ENCODE measurements at regions not wholly inside any gene's neighbourhood (a gene's known extent, or its start where the extent isn't known, plus 50 kb on each side); places are given as distances from the start of the nearest gene placed in this dataset.

DNA sequence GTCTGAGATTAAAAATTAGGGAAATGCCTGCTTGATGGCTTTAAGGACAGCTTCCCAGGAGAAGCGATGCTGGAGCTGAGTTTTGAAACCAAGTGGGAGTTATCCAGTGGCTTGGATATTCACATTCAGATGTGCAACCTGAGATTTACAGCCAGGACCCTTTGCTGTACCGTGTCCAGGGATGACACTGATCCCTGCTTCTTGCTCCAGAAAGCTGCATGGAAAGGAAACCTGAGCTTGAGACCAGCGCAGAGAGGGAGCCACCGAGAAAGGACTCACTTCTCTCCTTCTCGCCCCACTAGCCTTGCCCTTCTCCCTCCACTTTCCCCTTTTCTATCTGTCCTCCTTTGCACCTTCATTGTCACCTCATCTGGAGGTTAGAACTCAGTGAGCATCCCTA, 254.5 kb upstream of the PPARGC1A start:
- Histone ChIP-seq H3K4me1 (peaks cover 0 to 11% (median 5%) of the 10 kb centered on the region in 9 donors), H3K27me3 (no peaks in the 10 kb centered on the region), H3K36me3 (no peaks in the 10 kb centered on the region), H3K4me3 (no peak overlapping the region), H3K9me3 (no peaks in the 10 kb centered on the region), H3K27ac (no peak overlapping the region)
- DNase-seq, result no peak
- ATAC-seq, result no peak
- TF ChIP-seq, protein P1, sequence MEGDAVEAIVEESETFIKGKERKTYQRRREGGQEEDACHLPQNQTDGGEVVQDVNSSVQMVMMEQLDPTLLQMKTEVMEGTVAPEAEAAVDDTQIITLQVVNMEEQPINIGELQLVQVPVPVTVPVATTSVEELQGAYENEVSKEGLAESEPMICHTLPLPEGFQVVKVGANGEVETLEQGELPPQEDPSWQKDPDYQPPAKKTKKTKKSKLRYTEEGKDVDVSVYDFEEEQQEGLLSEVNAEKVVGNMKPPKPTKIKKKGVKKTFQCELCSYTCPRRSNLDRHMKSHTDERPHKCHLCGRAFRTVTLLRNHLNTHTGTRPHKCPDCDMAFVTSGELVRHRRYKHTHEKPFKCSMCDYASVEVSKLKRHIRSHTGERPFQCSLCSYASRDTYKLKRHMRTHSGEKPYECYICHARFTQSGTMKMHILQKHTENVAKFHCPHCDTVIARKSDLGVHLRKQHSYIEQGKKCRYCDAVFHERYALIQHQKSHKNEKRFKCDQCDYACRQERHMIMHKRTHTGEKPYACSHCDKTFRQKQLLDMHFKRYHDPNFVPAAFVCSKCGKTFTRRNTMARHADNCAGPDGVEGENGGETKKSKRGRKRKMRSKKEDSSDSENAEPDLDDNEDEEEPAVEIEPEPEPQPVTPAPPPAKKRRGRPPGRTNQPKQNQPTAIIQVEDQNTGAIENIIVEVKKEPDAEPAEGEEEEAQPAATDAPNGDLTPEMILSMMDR (IDR thresholded peaks at IDR 0.05), result no peak
- intact Hi-C loops (cut with DNase I), result no loop called here
- 75 to 83% methylated on average over 5 of the region's 5 CpGs for WGBS, 2 donors

DNA sequence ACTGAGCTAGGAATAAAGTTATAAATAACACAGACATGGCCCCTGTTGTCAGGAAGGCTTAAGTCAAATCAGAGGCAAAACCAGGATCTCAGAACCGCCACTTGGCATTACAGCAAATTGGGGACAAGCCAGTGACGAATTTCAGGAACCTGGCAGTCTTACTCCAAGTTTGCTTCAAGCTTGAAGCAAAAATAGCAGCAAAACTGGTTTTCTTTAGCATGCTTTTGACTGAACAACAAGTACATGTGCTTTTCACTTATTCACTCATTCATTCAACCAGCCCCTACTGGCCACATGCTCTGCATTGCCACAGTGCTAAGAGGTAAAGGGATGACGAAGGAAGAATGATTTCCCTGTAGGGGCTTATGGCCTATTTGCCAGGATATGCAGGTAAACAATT, 253.9 kb upstream of the PPARGC1A start:
- no peak for ATAC-seq
- intact Hi-C loops (cut with DNase I), result no loop called here
- no peaks in the 10 kb centered on the region for H3K9me3 ChIP-seq
- TF ChIP-seq, protein P1 (IDR thresholded peaks at IDR 0.05), result no peak
- 53 to 61% methylated on average over 3 of the region's 3 CpGs for whole genome bisulfite sequencing, 2 donors
- H3K4me3 ChIP-seq, result no peak overlapping the region
- H3K4me1 ChIP-seq, result peaks cover 0 to 11% (median 5%) of the 10 kb centered on the region in 9 donors
- no peak overlapping the region for H3K27ac ChIP-seq
- H3K27me3 ChIP-seq, result no peaks in the 10 kb centered on the region
- H3K36me3 ChIP-seq, result no peaks in the 10 kb centered on the region
- DNase-seq, result no peak

DNA sequence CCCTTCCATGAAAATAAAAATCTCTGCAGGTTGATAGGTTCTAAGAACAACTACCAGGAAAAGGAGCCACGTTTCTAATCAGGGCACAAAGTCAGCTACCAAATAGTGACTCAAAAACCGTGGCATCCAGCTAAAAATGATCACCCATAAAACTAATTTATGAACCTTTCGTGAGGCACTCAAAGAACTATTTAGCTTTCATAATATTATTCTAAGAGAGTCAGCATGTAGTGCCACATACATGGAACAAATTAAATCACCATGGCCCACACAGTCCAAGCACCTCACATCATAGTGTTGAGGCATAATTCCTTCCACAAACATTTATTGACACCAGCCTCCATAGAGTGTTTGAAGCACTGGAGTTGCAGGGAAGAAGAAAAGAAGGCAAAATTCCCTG, 252.0 kb upstream of the PPARGC1A start:
- Histone ChIP-seq H3K4me3 (no peak overlapping the region), H3K36me3 (no peaks in the 10 kb centered on the region), H3K27me3 (no peaks in the 10 kb centered on the region), H3K4me1 (peaks cover 0 to 11% (median 5%) of the 10 kb centered on the region in 9 donors), H3K27ac (no peak overlapping the region), H3K9me3 (no peaks in the 10 kb centered on the region)
- intact Hi-C loops (cut with DNase I), result no loop called here
- ATAC-seq, result no peak
- DNase-seq, result no peak
- TF ChIP-seq, protein P1 (IDR thresholded peaks at IDR 0.05), result no peak
- 69 to 76% methylated on average over 3 of the region's 3 CpGs for WGBS, 2 donors

DNA sequence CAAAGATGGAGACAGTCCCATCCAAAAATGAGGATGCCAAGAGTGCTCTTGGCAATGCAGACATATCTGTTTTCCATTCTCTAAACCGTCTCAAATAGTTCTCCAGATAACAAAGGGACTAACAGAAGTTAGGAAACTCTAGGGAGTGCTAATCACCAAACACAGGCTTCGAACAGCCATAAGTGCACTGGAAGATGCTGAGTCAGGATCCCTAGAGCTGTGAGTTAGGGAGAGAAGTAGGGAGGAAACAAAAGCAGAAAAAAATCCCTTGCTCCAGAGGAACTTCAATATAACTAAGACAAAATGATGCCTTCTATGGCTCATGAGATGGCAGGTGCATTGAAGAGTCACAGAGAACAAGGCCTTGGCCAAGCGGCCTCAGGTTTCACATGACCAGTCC, 251.0 kb upstream of the PPARGC1A start:
- Histone ChIP-seq H3K4me1 (peaks cover 0 to 11% (median 5%) of the 10 kb centered on the region in 9 donors), H3K36me3 (no peaks in the 10 kb centered on the region), H3K27me3 (no peaks in the 10 kb centered on the region), H3K9me3 (no peaks in the 10 kb centered on the region), H3K27ac (no peak overlapping the region), H3K4me3 (no peak overlapping the region)
- WGBS, 2 donors, result 62 to 65% methylated on average over 3 of the region's 3 CpGs
- DNase-seq, result no peak
- TF ChIP-seq, protein P1 (IDR thresholded peaks at IDR 0.05), result no peak
- ATAC-seq, result no peak
- intact Hi-C loops (cut with DNase I), result no loop called here
